ENCODE measurements at regions not wholly inside any gene's neighbourhood (a gene's known extent, or its start where the extent isn't known, plus 50 kb on each side); places are given as distances from the start of the nearest gene placed in this dataset.
"Not testable (repeated sequence)": the region's sequence is repeated elsewhere in the genome, so short reads cannot be mapped to it uniquely, and the experiment has no call there.

- DNase-seq (ENCODE audit: low read depth), result no peak
These were observed 80.4 kb upstream of the ZCCHC2 start for GRCh38 chr18:62442391-62442790.

GRCh38 chr18:62445386-62445917 is 77.4 kb upstream of the ZCCHC2 start:
- no peak for DNase-seq (ENCODE audit: low read depth)

GRCh38 chr18:62446511-62446910 is 76.3 kb upstream of the ZCCHC2 start:
- DNase-seq (ENCODE audit: low read depth), result no peak

GRCh38 chr18:62447652-62448051 is 75.2 kb upstream of the ZCCHC2 start:
- DNase-seq (ENCODE audit: low read depth), result no peak

- no peak for DNase-seq (ENCODE audit: low read depth)
These were observed 74.4 kb upstream of the ZCCHC2 start for GRCh38 chr18:62448426-62448825.

- no peak for DNase-seq (ENCODE audit: low read depth)
These were observed 73.2 kb upstream of the ZCCHC2 start for GRCh38 chr18:62449490-62450104.

GRCh38 chr18:62450175-62450545 is 72.7 kb upstream of the ZCCHC2 start:
- DNase-seq (ENCODE audit: low read depth), result no peak

GRCh38 chr18:62450546-62451410 is 72.0 kb upstream of the ZCCHC2 start:
- peak; percentile 84 for DNase-seq (ENCODE audit: low read depth)

GRCh38 chr18:62452280-62452831 is 70.5 kb upstream of the ZCCHC2 start:
- no peak for DNase-seq (ENCODE audit: low read depth)

- DNase-seq (ENCODE audit: low read depth), result no peak
These were observed 69.0 kb upstream of the ZCCHC2 start for GRCh38 chr18:62453864-62454263.

GRCh38 chr18:62454527-62454926 is 68.3 kb upstream of the ZCCHC2 start:
- DNase-seq (ENCODE audit: low read depth), result no peak

- DNase-seq (ENCODE audit: low read depth), result no peak
These were observed 67.6 kb upstream of the ZCCHC2 start for GRCh38 chr18:62455222-62455621.

GRCh38 chr18:62457877-62458276 is 64.9 kb upstream of the ZCCHC2 start:
- no peak for DNase-seq (ENCODE audit: low read depth)

- no peak for DNase-seq (ENCODE audit: low read depth)
These were observed 64.5 kb upstream of the ZCCHC2 start for GRCh38 chr18:62458346-62458745.

GRCh38 chr18:62458868-62459716 is 63.7 kb upstream of the ZCCHC2 start:
- no peak for DNase-seq (ENCODE audit: low read depth)

GRCh38 chr18:62460851-62461300 is 61.9 kb upstream of the ZCCHC2 start:
- DNase-seq (ENCODE audit: low read depth), result no peak

GRCh38 chr18:62461591-62461990 is 61.2 kb upstream of the ZCCHC2 start:
- no peak for DNase-seq (ENCODE audit: low read depth)

GRCh38 chr18:62464266-62464665 is 58.6 kb upstream of the ZCCHC2 start:
- no peak for DNase-seq (ENCODE audit: low read depth)

- DNase-seq (ENCODE audit: low read depth), result not testable (repeated sequence)
These were observed 53.7 kb upstream of the ZCCHC2 start for GRCh38 chr18:62469131-62469530.

Measured in EH (cell line).